IPS DF 6.9 (cell line): ENCODE measurements at regions not wholly inside any gene's neighbourhood (a gene's known extent, or its start where the extent isn't known, plus 50 kb on each side); places are given as distances from the start of the nearest gene placed in this dataset.

Source experiments
- DNase-seq: peaks from one replicate; pipeline ENCODE4 v3.0.0-alpha.2; 2013; ENCODE audit warnings: low read depth, low spot score
- H3K27ac ChIP-seq: one replicate; pipeline ENCODE4 v1.5.1; 2013; ENCODE audit warnings: low read length, control low read depth
- H3K27me3 ChIP-seq: 2 replicates; pipeline ENCODE4 v1.6.1; 2013; ENCODE audit warnings: mild to moderate bottlenecking, low read length; ENCODE audit not compliant: control insufficient read depth, insufficient read depth
- H3K36me3 ChIP-seq: 2 replicates; pipeline ENCODE4 v1.6.1; 2013; ENCODE audit warnings: low read length; ENCODE audit not compliant: control insufficient read depth, insufficient read depth
- H3K4me1 ChIP-seq: 2 replicates; pipeline ENCODE4 v1.6.1; 2013; ENCODE audit warnings: low read length; ENCODE audit not compliant: control insufficient read depth, insufficient read depth
- H3K4me3 ChIP-seq: 2 replicates; pipeline ENCODE4 v1.5.1; 2013; ENCODE audit warnings: mild to moderate bottlenecking, low read length
- H3K9me3 ChIP-seq: 2 replicates; pipeline ENCODE4 v1.6.1; 2013; ENCODE audit warnings: low read length, inconsistent platforms; ENCODE audit not compliant: control insufficient read depth, insufficient read depth
- WGBS: extraction: QIAGEN DNeasy Blood & Tissue Kit; methylation state at CpG from one replicate; pipeline ENCODE4 v1.1.7; 2013; ENCODE audit warnings: mixed read lengths, missing lambda C conversion rate; ENCODE audit not compliant: insufficient read length, insufficient coverage; 5-methylcytosine and 5-hydroxymethylcytosine counted together

- Histone ChIP-seq H3K27ac (no peak overlapping the region), H3K4me3 (no peak overlapping the region), H3K36me3 (no peaks in the 10 kb centered on the region), H3K9me3 (no peaks in the 10 kb centered on the region), H3K4me1 (no peaks in the 10 kb centered on the region), H3K27me3 (no peaks in the 10 kb centered on the region)
- WGBS, result no CpG with 5 or more reads among the region's 2 CpGs
- no peak for DNase-seq
These were observed 180.5 kb upstream of the GORAB start for GRCh38 chr1:170351366-170351946.

- DNase-seq, result no peak
- Histone ChIP-seq H3K4me1 (no peaks in the 10 kb centered on the region), H3K36me3 (no peaks in the 10 kb centered on the region), H3K27ac (no peak overlapping the region), H3K9me3 (no peaks in the 10 kb centered on the region), H3K4me3 (no peak overlapping the region), H3K27me3 (no peaks in the 10 kb centered on the region)
- WGBS, result no CpG with 5 or more reads among the region's 4 CpGs
These were observed 177.7 kb upstream of the GORAB start for GRCh38 chr1:170354246-170354645.

GRCh38 chr1:170354690-170355089, 177.3 kb upstream of the GORAB start:
- DNase-seq, result no peak
- Histone ChIP-seq H3K4me3 (no peak overlapping the region), H3K27ac (no peak overlapping the region), H3K36me3 (no peaks in the 10 kb centered on the region), H3K4me1 (no peaks in the 10 kb centered on the region), H3K9me3 (no peaks in the 10 kb centered on the region), H3K27me3 (no peaks in the 10 kb centered on the region)
- WGBS, result no CpG with 5 or more reads among the region's 3 CpGs

GRCh38 chr1:170355267-170355801, 176.6 kb upstream of the GORAB start:
- no peaks in the 10 kb centered on the region for H3K4me1 ChIP-seq
- no peaks in the 10 kb centered on the region for H3K9me3 ChIP-seq
- no peak for DNase-seq
- H3K36me3 ChIP-seq, result no peaks in the 10 kb centered on the region
- no peak overlapping the region for H3K4me3 ChIP-seq
- no peak overlapping the region for H3K27ac ChIP-seq
- no peaks in the 10 kb centered on the region for H3K27me3 ChIP-seq

- Histone ChIP-seq H3K9me3 (no peaks in the 10 kb centered on the region), H3K36me3 (no peaks in the 10 kb centered on the region), H3K27me3 (no peaks in the 10 kb centered on the region), H3K4me1 (no peaks in the 10 kb centered on the region), H3K4me3 (no peak overlapping the region), H3K27ac (no peak overlapping the region)
- no peak for DNase-seq
These were observed 175.4 kb upstream of the GORAB start for GRCh38 chr1:170356585-170356984.

- Histone ChIP-seq H3K4me1 (no peaks in the 10 kb centered on the region), H3K27me3 (no peaks in the 10 kb centered on the region), H3K4me3 (no peak overlapping the region), H3K27ac (no peak overlapping the region), H3K36me3 (no peaks in the 10 kb centered on the region), H3K9me3 (no peaks in the 10 kb centered on the region)
- no peak for DNase-seq
- no CpG with 5 or more reads among the region's 1 CpG for WGBS
These were observed 174.2 kb upstream of the GORAB start for GRCh38 chr1:170357750-170358149.

- H3K36me3 ChIP-seq, result no peaks in the 10 kb centered on the region
- no peak overlapping the region for H3K4me3 ChIP-seq
- no peaks in the 10 kb centered on the region for H3K9me3 ChIP-seq
- no CpG with 5 or more reads among the region's 3 CpGs for WGBS
- H3K4me1 ChIP-seq, result no peaks in the 10 kb centered on the region
- no peak for DNase-seq
- H3K27me3 ChIP-seq, result no peaks in the 10 kb centered on the region
- H3K27ac ChIP-seq, result no peak overlapping the region
These were observed 171.4 kb upstream of the GORAB start for GRCh38 chr1:170360601-170361000.

GRCh38 chr1:170365331-170365730, 166.6 kb upstream of the GORAB start:
- WGBS, result no CpG with 5 or more reads among the region's 2 CpGs

GRCh38 chr1:170366980-170367379, 165.0 kb upstream of the GORAB start:
- no peaks in the 10 kb centered on the region for H3K4me1 ChIP-seq
- no peak overlapping the region for H3K27ac ChIP-seq
- no peaks in the 10 kb centered on the region for H3K9me3 ChIP-seq
- H3K36me3 ChIP-seq, result no peaks in the 10 kb centered on the region
- DNase-seq, result no peak
- no CpG with 5 or more reads among the region's 2 CpGs for WGBS
- H3K4me3 ChIP-seq, result no peak overlapping the region
- H3K27me3 ChIP-seq, result no peaks in the 10 kb centered on the region

More at GRCh38 chr1:170365331-170365730, 166.6 kb upstream of the GORAB start:
- Histone ChIP-seq H3K9me3 (no peaks in the 10 kb centered on the region), H3K4me1 (no peaks in the 10 kb centered on the region), H3K27ac (no peak overlapping the region), H3K36me3 (no peaks in the 10 kb centered on the region), H3K27me3 (no peaks in the 10 kb centered on the region), H3K4me3 (no peak overlapping the region)
- no peak for DNase-seq

GRCh38 chr1:170367615-170368014, 164.4 kb upstream of the GORAB start:
- Histone ChIP-seq H3K9me3 (no peaks in the 10 kb centered on the region), H3K4me1 (no peaks in the 10 kb centered on the region), H3K27me3 (no peaks in the 10 kb centered on the region), H3K27ac (no peak overlapping the region), H3K4me3 (no peak overlapping the region), H3K36me3 (no peaks in the 10 kb centered on the region)
- DNase-seq, result no peak
- no CpG with 5 or more reads among the region's 3 CpGs for WGBS

- no peaks in the 10 kb centered on the region for H3K4me1 ChIP-seq
- H3K27me3 ChIP-seq, result no peaks in the 10 kb centered on the region
- no peak overlapping the region for H3K27ac ChIP-seq
- no peak overlapping the region for H3K4me3 ChIP-seq
- no peaks in the 10 kb centered on the region for H3K36me3 ChIP-seq
- no peak for DNase-seq
- WGBS, result no CpG with 5 or more reads among the region's 7 CpGs
- no peaks in the 10 kb centered on the region for H3K9me3 ChIP-seq
These were observed 163.0 kb upstream of the GORAB start for GRCh38 chr1:170369000-170369399.
